ENCODE measurements at regions not wholly inside any gene's neighbourhood (a gene's known extent, or its start where the extent isn't known, plus 50 kb on each side); places are given as distances from the start of the nearest gene placed in this dataset.

- TF ChIP-seq, protein P1, sequence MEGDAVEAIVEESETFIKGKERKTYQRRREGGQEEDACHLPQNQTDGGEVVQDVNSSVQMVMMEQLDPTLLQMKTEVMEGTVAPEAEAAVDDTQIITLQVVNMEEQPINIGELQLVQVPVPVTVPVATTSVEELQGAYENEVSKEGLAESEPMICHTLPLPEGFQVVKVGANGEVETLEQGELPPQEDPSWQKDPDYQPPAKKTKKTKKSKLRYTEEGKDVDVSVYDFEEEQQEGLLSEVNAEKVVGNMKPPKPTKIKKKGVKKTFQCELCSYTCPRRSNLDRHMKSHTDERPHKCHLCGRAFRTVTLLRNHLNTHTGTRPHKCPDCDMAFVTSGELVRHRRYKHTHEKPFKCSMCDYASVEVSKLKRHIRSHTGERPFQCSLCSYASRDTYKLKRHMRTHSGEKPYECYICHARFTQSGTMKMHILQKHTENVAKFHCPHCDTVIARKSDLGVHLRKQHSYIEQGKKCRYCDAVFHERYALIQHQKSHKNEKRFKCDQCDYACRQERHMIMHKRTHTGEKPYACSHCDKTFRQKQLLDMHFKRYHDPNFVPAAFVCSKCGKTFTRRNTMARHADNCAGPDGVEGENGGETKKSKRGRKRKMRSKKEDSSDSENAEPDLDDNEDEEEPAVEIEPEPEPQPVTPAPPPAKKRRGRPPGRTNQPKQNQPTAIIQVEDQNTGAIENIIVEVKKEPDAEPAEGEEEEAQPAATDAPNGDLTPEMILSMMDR (conservative IDR thresholded peaks at IDR 0.05; ENCODE audit: low read depth, low read length) = no peak
- TF ChIP-seq EZH2 (IDR thresholded peaks at IDR 0.05; ENCODE audit: borderline replicate concordance, low read depth, low read length, poor library complexity, severe bottlenecking) = no peak
- Histone ChIP-seq H3K27me3 (replicated peaks; ENCODE audit: insufficient read depth, low read depth, low read length, poor library complexity) (no peaks in the 10 kb centered on the region), H3K27ac (ENCODE audit: low read depth, low read length, poor library complexity, severe bottlenecking) (no peak overlapping the region), H3K36me3 (ENCODE audit: insufficient read depth, low read length, poor library complexity, severe bottlenecking) (no peaks in the 10 kb centered on the region), H3K9me3 (ENCODE audit: low read depth, low read length, poor library complexity, severe bottlenecking) (peaks cover 4% of the 10 kb centered on the region), H3K4me3 (ENCODE audit: low read depth, low read length, poor library complexity, severe bottlenecking) (no peak overlapping the region), H3K4me1 (ENCODE audit: insufficient read depth, low read length, poor library complexity, severe bottlenecking) (no peaks in the 10 kb centered on the region)
- DNase-seq (ENCODE audit: low spot score) = no peak
- CTCF ChIA-PET = no interaction called here
- POLR2A ChIA-PET (ENCODE audit: low non-redundant PET) = no interaction called here
- no TSS peak for BruUV-seq (replicated peaks)
- intact Hi-C loops (cut with micrococcal nuclease; ENCODE audit: unreplicated experiment) = no loop called here
Measured at GRCh38 chr6:141467881-141468280, 664.8 kb upstream of the GJE1 start.

GRCh38 chr6:141467041-141467440 is 665.7 kb upstream of the GJE1 start:
- ChIA-PET CTCF (no interaction called here), POLR2A (ENCODE audit: low non-redundant PET) (no interaction called here)
- DNase-seq (ENCODE audit: low spot score) = no peak
- BruUV-seq (replicated peaks) = no TSS peak
- Histone ChIP-seq H3K9me3 (ENCODE audit: low read depth, low read length, poor library complexity, severe bottlenecking) (peaks cover 4% of the 10 kb centered on the region), H3K36me3 (ENCODE audit: insufficient read depth, low read length, poor library complexity, severe bottlenecking) (no peaks in the 10 kb centered on the region), H3K4me3 (ENCODE audit: low read depth, low read length, poor library complexity, severe bottlenecking) (no peak overlapping the region), H3K27me3 (replicated peaks; ENCODE audit: insufficient read depth, low read depth, low read length, poor library complexity) (no peaks in the 10 kb centered on the region), H3K27ac (ENCODE audit: low read depth, low read length, poor library complexity, severe bottlenecking) (no peak overlapping the region), H3K4me1 (ENCODE audit: insufficient read depth, low read length, poor library complexity, severe bottlenecking) (no peaks in the 10 kb centered on the region)
- intact Hi-C loops (cut with micrococcal nuclease; ENCODE audit: unreplicated experiment) = no loop called here
- TF ChIP-seq EZH2 (IDR thresholded peaks at IDR 0.05; ENCODE audit: borderline replicate concordance, low read depth, low read length, poor library complexity, severe bottlenecking) = no peak
- TF ChIP-seq, protein P1 (conservative IDR thresholded peaks at IDR 0.05; ENCODE audit: low read depth, low read length) = no peak

- TF ChIP-seq EZH2 (IDR thresholded peaks at IDR 0.05; ENCODE audit: borderline replicate concordance, low read depth, low read length, poor library complexity, severe bottlenecking) = no peak
- TF ChIP-seq, protein P1 (conservative IDR thresholded peaks at IDR 0.05; ENCODE audit: low read depth, low read length) = no peak
- intact Hi-C loops (cut with micrococcal nuclease; ENCODE audit: unreplicated experiment) = no loop called here
- H3K9me3 ChIP-seq (ENCODE audit: low read depth, low read length, poor library complexity, severe bottlenecking) = no peaks in the 10 kb centered on the region
- no TSS peak for BruUV-seq (replicated peaks)
- no peaks in the 10 kb centered on the region for H3K4me1 ChIP-seq (ENCODE audit: insufficient read depth, low read length, poor library complexity, severe bottlenecking)
- H3K4me3 ChIP-seq (ENCODE audit: low read depth, low read length, poor library complexity, severe bottlenecking) = no peak overlapping the region
- H3K27me3 ChIP-seq (replicated peaks; ENCODE audit: insufficient read depth, low read depth, low read length, poor library complexity) = no peaks in the 10 kb centered on the region
- ChIA-PET POLR2A (ENCODE audit: low non-redundant PET) (no interaction called here), CTCF (no interaction called here)
- no peak overlapping the region for H3K27ac ChIP-seq (ENCODE audit: low read depth, low read length, poor library complexity, severe bottlenecking)
- no peaks in the 10 kb centered on the region for H3K36me3 ChIP-seq (ENCODE audit: insufficient read depth, low read length, poor library complexity, severe bottlenecking)
- no peak for DNase-seq (ENCODE audit: low spot score)
Measured at GRCh38 chr6:141464896-141465295, 667.8 kb upstream of the GJE1 start.

Measured in A673 (cell line).